C4-2B (cell line): ENCODE measurements at regions not wholly inside any gene's neighbourhood (a gene's known extent, or its start where the extent isn't known, plus 50 kb on each side); places are given as distances from the start of the nearest gene placed in this dataset.

Source experiments
- H3K27ac ChIP-seq: fragments of 450-650 bp; 2 replicates; pipeline ENCODE4 v1.5.1; 2017
- ZFX ChIP-seq: fragments of 450-650 bp; IDR thresholded peaks from 2 replicates; pipeline ENCODE4 v1.6.1; 2017
- TF ChIP-seq, protein P1 (sequence below): fragments of 450-650 bp; conservative IDR thresholded peaks from 2 replicates; pipeline ENCODE4 v1.5.1; 2017; ENCODE audit warnings: mild to moderate bottlenecking

DNA sequence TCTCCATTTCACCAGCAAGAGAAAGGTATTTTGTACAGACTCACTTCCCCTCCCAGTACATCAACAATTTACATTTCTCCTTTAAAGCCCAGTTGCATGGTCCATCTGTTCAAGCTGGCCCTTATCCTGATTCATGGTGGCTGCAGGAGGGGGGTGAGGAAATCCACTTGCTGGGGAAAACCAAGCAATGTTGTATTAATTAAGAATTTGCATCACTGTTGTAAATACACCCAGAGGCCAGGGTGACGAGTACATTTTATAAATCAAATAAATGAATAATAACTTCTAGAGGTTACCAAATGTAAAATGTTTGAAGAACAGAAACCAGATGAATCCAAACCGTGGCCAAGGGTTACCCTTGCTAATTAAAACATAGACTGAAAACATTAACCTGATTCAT, 395.9 kb upstream of the INTU start:
- TF ChIP-seq, protein P1, sequence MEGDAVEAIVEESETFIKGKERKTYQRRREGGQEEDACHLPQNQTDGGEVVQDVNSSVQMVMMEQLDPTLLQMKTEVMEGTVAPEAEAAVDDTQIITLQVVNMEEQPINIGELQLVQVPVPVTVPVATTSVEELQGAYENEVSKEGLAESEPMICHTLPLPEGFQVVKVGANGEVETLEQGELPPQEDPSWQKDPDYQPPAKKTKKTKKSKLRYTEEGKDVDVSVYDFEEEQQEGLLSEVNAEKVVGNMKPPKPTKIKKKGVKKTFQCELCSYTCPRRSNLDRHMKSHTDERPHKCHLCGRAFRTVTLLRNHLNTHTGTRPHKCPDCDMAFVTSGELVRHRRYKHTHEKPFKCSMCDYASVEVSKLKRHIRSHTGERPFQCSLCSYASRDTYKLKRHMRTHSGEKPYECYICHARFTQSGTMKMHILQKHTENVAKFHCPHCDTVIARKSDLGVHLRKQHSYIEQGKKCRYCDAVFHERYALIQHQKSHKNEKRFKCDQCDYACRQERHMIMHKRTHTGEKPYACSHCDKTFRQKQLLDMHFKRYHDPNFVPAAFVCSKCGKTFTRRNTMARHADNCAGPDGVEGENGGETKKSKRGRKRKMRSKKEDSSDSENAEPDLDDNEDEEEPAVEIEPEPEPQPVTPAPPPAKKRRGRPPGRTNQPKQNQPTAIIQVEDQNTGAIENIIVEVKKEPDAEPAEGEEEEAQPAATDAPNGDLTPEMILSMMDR, result no peak
- no peak for TF ChIP-seq ZFX
- H3K27ac ChIP-seq, result no peak overlapping the region

DNA sequence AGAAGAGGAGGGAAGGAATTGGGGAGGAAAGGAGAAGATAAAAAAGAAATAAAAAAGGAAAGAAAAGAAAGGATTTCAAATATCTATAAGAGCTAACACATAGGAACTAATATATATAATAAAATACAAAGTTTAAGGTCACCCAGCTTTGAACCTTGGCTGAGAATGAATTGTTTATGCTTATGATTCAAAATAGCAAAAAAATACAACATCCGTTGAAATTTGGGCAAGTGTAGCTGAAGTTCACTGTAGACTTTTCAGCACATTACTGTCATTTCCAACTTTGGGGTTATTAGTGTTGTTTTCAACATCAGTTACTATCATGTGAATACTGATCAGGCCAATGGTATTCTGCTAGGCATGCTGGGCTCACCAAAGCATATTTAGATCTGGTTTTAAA, 395.2 kb upstream of the INTU start:
- H3K27ac ChIP-seq, result no peak overlapping the region
- TF ChIP-seq ZFX, result no peak
- TF ChIP-seq, protein P1, result no peak

DNA sequence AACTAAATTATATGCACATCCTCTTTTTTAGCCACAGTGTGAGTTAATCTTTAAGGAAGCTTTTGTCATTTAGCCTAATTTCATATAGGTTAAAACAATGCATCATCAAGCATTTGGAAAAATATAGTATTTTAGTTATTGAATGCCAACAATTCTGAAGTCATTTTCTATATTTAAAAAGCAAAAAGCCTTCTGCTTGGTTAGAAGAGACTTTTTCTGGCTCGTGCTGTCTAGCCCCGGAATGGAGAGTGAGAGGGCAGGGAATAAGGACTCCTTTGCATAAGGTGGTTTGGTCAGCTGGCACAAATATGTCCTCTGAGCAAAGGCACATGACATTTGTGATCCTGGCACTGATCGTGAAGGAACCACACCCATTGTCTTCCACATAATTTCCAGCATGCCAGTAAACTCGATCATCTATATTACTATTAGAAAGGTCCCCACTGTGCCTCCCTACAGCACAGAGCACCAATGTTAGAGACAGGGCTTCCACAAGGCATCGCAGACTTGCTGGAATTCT, 393.7 kb upstream of the INTU start:
- no peak overlapping the region for H3K27ac ChIP-seq
- no peak for TF ChIP-seq ZFX
- TF ChIP-seq, protein P1, result no peak

DNA sequence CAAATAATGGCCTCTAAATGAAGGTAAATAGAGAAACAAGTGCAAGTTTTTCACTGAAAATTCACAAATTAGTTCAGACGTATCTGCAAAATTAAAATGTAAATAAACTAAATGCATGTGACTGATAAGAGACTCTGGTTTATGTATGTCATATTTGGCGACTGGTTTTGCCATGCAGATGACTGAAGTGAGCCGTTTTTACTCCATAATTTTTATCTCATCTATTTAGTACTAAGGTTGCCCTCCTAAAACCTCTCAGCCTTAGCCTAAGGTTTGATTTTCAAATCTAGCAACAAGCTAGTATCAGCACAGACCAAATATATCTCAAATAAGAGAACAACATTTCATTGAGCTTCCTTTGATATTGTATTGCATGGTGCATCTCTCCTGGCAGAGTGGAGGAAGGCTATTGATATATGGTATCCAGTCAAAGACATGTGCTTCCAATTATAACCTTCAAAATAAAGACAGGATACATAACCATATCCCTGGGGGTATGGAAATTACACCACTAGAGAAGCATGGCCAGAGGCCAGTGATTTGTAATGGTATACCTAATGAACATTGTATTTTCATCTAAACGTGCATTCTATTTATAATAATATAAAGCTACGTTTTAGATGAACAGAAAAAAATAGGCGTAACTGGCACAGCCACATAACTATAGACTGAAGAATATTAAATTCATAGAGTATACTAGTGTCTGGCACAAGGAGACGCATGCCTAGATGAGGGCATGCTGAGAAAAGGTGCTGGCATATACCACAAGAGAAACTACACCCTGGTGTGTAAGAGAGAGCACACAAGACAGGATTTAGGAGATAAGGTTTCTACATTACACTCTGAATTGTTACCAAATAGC, 392.6 kb upstream of the INTU start:
- no peak overlapping the region for H3K27ac ChIP-seq
- no peak for TF ChIP-seq ZFX
- TF ChIP-seq, protein P1, result no peak

DNA sequence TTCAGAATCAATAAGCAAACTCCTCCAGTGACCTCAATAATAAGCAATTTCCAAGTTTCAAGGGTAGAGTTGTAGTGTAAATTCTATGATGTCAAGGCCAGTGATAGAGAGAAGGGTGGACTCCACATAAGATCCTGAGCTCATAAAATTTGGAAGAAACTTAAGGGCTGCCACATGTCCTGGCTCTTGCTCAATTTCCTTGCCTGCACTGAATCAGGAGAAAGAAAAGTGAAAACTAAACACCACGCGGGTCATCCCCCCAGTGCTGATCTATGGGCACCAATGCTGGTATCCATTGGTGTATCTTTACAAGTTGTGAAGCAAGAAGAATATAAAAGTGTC, 392.0 kb upstream of the INTU start:
- TF ChIP-seq, protein P1, result no peak
- no peak for TF ChIP-seq ZFX
- H3K27ac ChIP-seq, result no peak overlapping the region

DNA sequence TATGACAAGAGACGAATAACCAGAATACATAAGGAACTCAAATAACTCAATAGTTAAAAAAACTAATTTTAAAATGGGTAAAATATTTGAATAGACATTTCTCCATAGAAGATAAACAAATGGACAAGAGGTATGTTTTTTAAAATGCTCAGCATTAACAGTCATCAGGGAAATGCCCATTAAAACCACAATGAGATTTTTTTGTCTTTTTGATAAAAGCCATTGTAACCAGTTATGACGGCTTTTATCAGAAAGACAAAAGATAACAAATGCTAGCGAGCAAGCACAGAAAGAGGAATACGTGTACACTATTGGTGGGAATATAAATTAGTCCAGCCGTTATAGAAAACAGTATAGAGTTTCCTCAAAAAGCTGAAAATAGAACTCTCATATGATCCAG, 388.2 kb upstream of the INTU start:
- TF ChIP-seq, protein P1, result no peak
- TF ChIP-seq ZFX, result no peak
- H3K27ac ChIP-seq, result no peak overlapping the region

DNA sequence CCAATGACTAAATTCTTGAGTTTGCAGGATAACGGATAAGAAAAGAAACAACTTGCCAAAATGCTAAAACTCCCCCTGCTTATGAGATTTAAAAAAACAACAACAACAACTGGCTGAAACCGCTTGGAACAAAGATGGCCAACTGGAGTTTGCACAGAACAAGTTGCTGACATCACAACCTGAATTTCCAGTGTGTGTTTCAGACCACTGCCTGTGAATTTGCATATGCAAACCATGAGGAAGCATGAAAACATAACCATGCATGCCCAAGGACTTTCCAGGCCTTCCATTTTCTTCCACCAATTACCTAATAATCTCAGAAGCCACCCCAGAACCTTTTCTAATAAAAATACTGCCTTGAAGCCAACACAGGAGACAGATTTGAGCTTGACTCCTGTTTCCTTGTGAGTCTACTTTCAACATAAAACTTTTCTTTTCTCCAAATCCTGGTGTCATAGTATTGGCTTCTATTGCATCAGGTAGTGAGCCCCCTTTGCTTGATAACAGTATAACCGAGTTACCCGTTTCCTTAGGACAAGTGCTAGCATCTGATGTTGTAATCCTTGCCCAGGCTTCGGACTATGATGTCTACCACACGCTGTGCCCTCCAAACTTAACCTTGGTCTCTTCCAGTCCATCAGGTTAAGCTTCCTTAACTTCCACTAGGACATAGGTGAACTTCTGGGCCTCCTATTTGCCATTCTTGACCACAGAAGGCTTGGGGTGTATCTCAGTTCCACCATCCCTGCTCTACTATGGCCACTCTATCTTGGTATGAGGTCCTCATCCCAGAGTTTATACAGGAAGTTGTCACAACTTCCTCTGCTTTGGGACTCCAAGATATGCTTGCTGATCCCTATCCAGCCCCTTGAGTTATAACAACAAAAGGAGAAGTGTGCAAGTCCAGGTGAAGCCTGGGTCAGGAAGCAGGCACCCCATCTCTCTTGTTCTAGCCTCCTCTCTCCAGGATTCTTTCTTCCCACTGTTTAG, 385.5 kb upstream of the INTU start:
- TF ChIP-seq, protein P1, result no peak
- TF ChIP-seq ZFX, result no peak
- no peak overlapping the region for H3K27ac ChIP-seq
